HG03135 (cell line): ENCODE measurements at regions not wholly inside any gene's neighbourhood (a gene's known extent, or its start where the extent isn't known, plus 50 kb on each side); places are given as distances from the start of the nearest gene placed in this dataset.

Experiments used
- ATAC-seq: cut with Tn5 transposase; IDR thresholded peaks from one replicate; pipeline ENCODE4 v1.9.1; 2021; ENCODE audit warnings: mild to moderate bottlenecking, moderate library complexity; ENCODE audit not compliant: unreplicated experiment

DNA sequence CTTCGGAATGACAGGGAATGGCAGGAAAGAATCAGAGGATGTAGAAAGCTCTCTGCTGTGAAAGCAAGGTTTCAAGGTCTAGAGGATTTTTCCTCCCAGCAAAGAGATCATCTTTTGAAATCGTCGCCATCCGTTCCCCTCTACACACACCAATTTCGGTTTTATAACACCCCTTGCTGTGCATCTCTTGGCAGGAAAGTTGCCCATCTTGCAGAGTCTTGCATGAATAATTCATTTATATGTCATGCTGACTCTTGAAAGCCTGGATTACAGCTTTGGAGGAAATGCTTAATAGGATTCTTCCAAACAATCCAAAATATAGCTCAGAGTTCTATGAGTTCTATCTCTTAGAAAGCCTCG, 262.7 kb downstream of the CHL1 start:
- ATAC-seq = no peak

DNA sequence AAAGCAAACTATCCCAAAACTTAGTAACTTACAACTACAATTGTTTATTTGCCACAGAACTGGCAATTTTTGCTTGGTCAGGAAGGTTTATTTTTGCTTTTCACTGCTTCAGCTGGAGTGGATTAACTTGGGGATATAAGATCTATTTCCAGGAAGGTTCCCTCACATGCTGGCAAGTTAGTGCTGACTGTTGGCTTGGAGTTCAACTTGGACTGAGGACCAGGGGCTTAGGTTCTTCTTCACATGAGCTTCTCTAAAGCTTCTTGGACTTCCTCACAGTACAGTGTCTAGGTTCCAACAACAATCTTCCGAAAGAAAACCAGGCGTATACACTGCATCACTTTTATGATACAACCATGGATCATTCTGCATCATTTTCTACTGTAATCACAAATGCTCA, 264.4 kb downstream of the CHL1 start:
- ATAC-seq = no peak

DNA sequence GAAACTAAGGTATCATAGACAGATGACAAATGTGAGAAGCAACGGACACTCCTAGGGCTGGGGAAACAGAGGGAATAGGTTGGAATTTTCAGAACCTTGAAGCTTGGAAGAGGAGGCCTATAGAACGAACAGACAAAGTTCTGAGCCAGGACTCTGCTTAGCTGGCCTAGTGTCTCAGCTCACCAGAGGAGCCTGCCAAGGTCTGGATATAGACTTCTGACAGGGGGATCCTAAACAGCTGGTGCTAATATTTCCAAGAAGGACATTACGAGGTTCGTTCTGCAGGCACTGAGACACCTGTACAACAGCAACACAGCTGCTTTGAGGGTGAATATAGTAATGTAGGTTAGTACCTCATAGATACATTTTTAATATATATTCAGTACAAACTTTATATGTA, 266.3 kb downstream of the CHL1 start:
- ATAC-seq = no peak

DNA sequence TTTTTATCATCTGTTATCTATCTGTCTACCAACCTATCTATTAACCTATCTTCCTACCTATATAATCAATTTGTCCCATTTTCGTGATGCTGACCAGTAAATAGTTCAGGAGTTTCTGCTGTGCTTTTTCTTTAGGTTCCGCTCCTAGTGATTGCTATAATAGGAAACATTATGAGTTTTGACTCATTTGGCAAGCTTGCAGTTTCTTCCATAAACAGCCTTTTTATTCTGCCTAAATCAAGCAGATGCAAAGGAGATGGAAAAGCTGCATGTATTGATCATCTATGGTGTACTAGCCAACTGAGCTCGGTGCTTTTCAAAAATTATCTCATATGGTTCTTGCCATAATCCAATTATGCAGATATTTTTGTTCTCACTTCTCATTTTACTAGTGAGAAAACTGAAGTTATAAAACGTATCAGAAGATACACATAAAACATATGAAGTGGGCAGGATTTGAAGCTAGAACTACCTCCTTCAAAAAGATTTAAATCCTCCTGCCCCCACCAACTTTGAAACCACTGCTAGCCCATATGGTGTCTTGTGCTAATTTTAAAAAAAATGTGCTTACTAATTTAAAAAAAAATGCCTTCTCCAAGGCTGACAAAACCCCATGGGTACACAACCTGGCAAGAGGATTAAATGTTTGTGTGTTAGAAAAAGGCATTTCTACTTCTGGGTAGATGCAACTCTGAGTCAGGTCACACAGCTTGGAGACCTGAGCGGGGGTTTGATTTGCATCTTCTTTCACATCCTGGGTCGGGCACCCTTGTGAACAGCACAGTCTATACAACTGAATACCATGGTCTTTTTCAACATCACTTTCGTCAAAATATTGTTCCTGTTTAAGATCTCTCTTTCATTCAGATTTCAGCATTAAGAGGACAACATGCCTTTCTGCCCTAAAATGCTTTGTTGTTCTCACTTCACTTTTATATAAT, 267.0 kb downstream of the CHL1 start:
- peak; percentile 99 for ATAC-seq

DNA sequence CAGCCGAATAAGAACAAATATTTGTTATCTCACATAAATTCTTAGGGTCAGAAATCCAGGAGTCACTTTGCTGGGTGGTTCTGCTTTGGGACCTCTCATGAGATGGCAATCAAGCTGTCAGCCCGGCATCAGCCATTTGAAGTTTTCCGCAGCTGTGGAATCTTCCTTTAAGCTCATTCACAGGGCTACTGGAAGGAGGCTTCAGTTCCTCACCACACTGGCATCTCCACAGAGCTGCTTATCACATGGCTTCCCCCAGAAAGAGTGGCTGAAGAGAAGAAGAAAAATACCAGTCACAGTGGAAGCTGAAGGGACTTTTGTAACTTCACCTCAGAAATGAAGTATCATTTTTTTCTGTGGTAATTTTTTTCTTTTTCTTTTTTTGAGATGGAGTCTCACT, 267.7 kb downstream of the CHL1 start:
- ATAC-seq = no peak

DNA sequence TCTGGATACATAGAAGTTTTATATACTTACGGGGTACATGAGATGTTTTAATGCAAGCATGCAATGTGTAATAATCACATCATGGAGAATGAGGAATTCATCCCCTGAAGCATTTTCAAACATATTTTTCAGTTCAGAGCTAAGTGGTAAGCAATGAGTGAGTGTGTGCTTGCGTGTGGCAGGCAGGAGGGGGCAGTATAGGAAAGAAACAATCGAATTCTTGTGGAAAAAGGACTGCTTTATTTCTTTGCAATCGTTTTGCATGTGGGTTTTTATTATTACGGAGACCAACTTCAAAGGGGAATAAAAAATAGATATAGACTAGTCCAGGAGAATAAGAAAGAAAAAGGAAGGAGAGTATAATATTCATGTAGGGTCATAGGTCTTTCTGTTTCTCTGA, 271.6 kb downstream of the CHL1 start:
- ATAC-seq = peak; percentile 44

DNA sequence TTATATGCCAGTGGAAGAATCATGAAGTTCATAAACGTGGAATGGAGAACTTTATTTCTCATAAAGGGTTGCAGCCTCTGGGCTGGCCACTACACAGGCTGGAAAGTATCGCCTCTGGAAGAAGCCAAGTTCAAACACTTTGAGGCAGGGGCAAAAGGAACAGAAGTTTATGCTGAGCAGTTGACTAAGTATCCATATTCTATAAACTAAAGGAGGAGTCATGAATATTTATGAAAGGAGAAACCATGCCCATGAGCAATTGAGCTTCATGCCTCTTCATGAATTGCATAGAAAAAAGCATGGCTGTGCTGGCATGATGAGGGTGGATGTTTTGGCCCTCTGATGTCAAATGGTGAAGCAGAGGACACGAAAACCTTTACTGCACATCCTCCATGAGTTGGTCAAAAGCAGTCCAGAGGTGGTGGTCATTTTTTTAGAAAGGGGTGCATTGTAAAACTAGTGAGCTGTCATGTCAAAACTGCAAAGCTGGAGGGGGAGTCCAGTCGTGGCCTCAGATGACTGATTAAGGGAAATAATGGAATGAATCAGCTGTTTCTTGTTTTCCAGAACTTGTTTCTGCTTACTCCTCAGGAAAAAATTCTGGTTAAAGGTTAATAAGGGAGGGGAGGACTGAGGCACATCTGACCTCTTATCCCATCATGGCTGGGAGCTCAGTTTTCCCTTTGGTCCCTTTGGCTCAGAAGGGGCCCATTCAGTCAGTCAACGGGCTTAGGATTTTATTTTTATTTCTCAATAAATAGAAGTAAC, 276.7 kb downstream of the CHL1 start:
- no peak for ATAC-seq

DNA sequence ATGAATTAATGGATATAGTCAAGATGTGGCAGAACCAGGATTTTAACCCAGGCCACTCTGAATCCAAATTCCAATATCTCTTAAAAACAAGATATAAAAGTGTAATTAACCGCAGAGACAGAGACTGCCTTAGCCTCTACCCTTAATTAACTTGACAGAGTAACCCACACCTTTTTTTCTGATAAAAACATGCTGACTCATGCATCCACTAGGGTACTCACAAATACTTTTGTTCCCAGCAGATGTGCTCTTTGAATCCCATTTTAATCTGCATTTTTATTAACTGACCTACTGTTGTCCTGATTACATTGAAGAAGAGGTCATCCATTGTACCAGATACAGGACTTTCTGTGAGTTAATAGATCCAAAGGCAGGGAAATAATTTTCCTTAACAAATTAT, 278.3 kb downstream of the CHL1 start:
- no peak for ATAC-seq

DNA sequence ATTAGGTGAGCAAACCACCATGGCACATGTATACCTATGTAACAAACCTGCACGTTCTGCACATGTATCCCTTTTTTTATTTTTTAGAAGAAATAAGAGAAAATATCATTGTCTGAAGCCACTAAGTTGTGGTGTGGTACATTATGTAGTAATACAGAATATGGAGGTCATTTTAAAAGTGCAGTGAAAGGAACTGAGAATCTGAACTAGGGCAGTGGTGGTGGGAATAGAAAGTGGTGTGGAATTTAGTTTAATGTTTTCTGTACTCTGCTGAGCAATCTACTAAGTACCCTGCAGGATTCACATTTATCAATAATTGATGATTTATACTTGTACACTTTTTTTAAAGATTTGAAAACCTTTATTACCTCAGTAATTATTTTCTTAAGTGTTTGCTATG, 283.5 kb downstream of the CHL1 start:
- no peak for ATAC-seq

DNA sequence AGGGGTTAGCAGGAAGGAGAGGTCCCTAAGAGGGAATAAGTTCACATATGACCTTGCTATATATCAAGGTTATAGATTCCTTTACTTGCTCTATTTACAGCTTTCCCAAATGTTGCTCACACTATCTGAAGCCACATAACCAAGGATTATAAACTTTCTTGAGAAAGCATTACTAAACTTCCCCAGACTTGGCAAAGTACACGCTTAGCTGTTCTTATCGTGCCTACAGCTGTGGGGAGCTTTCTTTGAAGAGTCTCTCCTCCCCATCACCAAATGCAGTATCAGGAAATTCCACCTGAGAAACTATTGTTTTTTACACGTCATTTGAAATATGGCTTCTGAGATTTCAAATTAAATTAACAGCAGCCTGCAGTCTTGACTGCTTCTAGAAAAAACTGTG, 284.5 kb downstream of the CHL1 start:
- no peak for ATAC-seq

DNA sequence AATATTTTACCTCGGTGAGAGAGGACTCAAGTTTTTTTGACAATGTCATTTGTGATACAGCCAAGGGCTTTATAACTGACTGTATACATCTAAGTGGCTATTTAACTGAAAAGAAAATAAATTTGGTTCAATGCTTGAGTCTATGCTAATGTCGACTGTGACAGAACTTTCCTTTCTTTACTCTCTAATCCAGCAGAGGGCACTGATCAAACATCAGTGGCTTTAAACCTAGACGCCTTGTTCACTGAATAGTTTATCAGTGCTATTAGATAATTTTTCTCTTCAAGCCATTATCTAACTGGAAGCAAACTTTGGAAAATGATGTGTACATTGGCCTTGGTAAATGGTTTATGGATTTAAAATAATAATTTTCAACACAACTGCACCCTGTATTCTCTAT, 285.1 kb downstream of the CHL1 start:
- ATAC-seq = no peak

DNA sequence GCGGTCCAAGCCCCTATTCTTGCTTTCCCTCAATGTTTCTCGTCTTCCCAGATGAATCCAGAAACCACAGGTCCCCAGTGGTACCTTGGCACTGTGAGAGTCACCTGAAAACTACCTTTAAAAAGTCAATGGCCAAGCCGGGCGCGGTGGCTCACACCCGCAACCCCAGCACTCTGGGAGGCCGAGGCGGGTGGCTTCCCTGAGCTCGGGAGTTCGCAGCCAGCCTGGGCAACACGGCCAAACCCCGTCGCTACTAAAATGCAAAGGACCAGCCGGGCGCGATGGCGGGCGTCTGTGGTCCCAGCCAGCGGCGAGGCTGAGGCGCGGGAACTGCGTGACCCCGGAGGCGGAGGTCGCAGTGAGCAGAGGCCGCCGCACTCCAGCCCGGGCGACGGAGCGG, 285.9 kb downstream of the CHL1 start:
- ATAC-seq = no peak

DNA sequence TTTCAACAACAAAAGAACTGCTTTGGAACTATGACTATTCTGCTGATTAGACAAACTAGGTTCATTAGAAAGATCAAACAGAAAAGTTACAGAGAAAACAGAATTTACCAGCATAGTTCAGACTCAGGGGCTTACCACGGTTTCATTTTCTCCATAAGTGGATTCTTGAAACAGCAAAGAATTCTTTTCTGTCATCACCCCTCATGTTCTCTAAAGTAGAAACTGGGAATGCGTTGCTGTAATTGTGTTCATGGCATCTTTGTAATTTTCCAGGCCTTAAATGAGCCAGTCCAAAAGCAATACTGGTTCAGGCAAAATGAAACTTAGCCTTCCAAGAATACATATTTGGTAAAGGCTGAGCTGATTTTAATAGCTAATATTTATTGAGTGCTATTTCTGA, 287.8 kb downstream of the CHL1 start:
- ATAC-seq = no peak

DNA sequence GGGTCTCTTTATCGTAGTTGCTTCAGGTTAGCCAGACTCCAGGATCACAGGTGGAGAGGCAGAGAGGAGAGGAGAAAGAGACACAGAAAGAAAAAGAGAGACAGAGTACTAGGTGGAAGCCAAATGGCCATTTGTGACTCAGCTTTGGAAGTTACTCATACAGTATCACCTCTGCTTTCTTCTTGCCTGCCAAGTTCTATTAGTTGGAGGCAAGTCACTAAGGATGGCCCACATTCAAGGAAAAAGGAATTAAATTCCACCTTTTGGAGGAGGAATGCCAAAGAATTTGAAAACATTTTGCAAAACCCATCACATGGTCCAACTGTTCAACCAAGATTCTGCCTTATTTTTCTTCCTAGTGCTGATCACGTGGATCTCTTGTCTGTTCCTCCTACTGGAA, 291.1 kb downstream of the CHL1 start:
- no peak for ATAC-seq

DNA sequence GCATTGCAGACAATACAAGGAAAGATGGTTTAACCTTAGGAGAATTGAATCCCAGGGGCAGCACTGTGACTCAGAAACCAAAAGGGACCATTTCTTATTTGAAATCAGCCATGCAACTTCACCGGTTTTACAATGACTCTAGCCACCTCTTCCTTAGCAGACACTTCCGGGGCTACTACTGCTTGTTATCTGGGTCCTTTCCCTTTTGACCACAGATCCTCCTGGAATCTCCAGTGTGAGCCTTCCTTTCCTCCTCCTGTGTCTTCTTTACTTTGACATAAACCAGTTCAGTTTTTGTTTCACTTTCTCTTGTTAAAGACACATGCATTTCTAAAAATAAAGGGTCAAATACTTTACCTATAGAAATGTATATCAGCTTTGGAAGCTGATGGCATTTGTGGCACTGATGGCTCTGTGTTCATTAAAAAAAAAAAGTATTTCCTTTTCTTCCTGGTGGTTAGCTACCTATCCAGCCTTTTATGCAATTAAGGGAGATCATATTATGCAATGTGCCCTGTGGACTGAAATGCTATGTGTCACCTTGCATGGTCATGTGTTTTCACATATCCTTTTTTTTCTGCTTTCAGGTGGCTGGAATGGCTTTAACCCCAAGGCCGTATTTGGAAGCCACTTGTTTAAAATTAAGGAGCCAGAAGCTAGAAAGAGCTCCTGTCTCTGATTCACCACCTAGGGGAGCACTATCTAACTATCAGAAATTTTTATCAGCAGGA, 296.2 kb downstream of the CHL1 start:
- ATAC-seq = no peak

DNA sequence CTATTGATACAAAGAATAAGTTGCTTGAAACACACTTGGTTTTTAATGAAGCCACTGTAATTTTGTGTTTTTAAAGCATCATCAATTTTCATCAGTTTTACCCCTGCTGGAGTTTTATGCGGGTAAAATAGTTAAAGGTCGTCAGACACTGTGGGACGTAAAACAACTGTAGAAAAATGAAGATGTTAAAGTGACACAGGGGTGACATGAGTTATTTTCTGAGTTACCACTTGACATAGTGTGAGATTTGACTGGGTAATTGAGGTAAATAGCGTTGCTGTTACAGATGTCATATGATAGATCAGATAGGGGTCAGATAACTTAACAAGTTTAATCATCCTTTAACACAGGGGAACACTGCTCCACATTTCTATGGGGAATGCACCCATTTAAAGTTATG, 297.6 kb downstream of the CHL1 start:
- no peak for ATAC-seq

DNA sequence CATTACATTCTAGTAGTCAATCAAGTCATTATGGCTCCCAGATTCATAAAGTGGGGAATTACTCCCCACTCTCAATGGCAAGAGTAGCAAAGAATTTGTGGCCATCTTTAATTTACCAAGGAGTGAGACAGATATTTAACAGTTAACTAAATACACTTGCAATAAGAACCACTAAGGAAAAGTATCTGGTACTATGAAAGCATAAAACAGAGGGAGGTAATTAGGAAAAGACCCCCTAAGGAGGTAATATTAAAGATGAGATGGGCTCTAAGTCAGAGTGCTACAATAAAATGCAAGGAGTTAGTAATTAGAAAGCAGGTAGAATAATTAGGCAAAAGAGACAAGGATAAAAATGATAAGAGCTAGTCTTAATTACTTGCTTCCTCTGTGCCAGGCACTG, 301.9 kb downstream of the CHL1 start:
- ATAC-seq = no peak

DNA sequence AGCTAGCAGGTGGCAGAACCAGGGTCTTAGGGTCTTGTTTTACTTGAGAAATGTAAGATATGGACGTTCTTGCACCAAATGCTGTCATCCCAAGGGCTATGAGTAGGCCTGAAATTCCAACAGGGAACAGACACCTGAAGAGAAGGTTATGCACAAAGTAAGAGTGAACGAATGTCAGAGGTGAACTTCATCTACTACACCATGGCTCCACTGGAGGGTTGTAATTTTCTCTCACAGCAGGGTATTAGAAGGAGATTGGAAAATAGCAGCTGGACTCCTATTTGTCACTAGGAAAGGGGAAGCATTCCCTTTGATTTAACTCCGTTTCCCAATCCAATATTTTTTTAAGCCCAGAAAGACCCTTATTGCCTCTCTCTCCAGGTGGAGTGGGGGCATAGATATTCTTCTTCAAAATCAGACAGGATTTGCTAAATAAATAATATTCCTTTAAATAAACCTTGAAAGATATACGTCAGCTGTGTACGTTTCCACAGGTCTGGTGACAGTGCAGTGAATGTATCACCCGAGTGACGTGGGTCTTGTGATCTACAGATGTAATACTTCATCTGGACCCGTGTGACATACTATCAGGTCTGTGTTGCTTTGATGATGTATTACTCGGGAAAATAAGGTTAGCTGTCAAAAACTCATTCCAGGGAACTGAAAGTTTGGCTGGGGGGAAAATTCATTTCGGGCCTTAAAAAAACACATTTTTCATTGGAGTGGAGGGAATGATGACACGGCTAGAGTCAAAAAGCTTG, 302.6 kb downstream of the CHL1 start:
- ATAC-seq = no peak

DNA sequence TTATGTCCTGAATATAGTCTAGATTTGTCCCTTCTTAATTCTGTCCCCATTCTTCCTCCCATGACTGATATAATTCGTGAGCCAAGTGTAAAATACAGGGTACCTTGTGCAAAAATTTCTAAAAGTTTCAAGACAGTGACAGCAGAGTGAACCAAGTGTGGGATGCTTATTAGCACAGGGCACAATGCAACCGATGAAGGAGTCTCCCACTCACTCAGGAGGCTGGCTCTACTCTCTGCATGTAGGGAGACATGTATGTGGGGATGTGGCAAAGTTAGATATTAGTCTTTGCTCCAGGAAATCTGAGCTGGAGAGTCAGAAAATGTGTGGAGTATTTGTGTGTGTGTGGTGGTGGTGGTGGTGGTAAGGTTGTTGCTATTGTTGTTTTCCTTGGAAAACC, 305.9 kb downstream of the CHL1 start:
- no peak for ATAC-seq

DNA sequence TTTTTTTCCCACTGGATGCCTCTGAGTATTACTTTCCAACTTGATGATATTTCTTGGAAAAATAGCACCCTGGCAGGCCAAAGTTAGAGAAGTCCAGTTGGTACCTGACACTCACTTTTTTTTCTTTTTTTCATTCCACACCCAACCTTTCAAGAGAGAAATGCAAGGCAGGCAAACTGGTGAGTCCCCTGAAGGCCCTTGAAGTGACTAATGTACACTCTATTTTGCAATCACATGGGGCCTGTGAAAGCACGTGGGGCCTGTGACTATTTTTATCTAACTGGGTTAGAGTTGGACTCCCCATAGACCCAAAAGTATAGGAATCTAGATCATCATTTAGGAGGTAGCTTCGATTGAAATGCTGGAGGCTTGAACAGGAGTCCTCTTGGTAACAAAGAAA, 316.7 kb downstream of the CHL1 start:
- no peak for ATAC-seq

DNA sequence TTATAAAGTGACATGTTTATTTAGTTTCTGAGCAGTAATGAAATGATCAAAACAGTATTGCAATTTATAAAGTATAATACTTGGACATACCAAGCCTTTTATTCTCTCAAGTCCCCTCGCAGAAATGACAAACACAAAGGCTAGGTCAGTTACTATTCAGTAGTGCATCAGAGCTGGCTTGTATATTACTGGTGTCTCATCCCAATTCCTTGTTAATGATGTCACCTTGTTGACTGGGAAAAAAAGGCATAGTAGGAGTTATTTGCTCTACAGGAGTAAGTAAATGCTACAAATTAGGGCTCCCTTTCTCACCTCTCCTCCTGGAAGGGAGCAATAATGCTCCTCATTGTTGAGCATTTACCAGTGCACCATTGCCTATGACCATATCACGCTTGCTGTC, 317.6 kb downstream of the CHL1 start:
- no peak for ATAC-seq
